NCI-H748 (cell line): ENCODE measurements at regions not wholly inside any gene's neighbourhood (a gene's known extent, or its start where the extent isn't known, plus 50 kb on each side); places are given as distances from the start of the nearest gene placed in this dataset.
"Not testable (repeated sequence)": the region's sequence is repeated elsewhere in the genome, so short reads cannot be mapped to it uniquely, and the experiment has no call there.

Source experiments
- DNase-seq: peaks from one replicate; lab custom pipeline; 2025; ENCODE audit not compliant: unreplicated experiment; lab: John Stamatoyannopoulos, UW

DNA sequence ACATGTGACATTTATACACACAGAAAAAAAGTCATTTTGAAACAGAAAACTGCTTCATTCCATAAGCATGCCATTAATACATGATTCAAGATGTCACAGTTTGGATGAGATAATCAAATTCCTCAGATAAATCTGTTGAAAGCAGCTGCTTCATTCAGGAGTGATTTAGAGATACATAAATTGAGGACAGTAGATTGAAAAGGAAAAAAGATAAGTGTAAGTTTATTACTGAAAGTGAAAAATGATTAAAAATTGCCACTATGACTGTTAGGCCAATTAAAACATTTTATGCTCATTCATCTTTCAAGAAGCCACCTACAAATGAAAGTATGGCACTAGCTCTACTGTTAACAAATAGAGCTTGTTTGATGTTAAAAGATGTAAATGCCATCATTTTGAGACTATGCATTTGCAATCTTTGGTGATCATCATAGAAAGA lies 136.9 kb upstream of the CDK6 start:
- DNase-seq, result no peak

DNA sequence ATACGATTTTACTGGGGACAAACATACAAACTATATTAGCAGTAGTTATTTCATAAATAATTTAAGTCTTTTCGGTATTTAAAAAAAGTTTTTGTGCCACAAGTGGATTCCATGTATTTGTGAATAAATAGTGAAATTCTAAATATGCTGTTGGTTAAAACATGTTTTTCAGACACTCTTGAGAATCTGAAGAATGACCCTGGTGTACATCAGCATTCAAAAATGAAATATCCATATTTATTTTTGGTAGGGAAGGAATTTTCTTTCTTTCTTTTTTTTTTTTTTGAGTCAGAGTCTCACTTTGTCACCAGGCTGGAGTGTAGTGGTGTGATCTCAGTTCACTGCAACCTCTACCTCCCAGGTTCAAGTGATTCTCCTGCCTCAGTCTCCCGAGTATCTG lies 136.1 kb upstream of the CDK6 start:
- no peak for DNase-seq

DNA sequence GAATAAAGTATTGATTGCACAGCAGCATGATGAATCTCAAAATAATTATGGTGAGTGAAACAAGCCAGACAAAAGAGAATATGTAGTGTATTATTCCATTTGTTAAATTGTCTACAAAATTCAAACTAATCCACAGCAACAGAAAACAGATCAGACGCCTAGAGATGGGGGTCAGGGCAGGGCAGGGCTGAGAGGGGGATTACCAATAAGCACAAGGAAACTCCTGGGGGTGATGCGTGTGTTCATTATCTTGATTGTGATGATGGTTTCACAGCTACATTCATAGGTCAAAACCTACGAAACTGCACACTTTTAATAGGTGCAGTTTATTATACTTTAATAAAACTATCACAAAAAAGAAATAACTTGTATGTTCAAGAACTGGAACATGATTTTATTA lies 132.7 kb upstream of the CDK6 start:
- DNase-seq, result no peak

DNA sequence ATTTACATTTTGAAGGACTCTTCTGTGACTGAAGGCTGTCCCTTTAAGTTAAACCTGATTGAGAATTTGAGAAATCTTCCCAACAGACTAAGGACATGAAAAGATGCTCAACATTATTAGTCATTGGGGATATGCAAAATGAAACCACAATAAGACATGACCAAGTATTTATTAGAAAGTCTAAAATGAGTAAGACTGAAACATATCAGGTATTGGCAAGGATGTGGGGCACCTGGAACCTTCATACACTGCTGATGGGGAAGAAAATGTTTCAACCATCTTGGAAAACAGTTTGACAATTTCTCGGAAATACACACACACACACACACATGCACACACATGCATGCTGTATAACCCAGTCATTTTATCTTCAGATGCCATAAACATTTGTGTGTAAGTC lies 132.1 kb upstream of the CDK6 start:
- no peak for DNase-seq

DNA sequence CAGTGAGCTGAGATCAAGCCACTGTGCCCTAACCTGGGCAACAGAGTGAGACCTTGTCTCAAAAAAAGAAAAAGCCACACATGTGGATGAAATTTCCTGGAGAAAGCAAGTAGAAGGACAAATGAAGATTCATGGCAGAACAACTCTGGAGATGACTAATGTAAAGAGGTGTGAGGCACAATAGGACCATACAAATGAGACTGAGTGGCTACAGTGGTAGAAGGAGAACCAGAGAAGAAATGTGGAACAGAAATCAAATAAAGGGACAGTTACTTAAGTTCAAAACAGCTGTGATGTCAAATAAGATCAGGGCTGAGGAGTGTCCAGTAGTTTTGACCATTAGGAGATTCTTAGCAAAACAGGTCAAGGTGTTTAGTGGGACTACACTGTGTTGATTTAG lies 130.9 kb upstream of the CDK6 start:
- no peak for DNase-seq

DNA sequence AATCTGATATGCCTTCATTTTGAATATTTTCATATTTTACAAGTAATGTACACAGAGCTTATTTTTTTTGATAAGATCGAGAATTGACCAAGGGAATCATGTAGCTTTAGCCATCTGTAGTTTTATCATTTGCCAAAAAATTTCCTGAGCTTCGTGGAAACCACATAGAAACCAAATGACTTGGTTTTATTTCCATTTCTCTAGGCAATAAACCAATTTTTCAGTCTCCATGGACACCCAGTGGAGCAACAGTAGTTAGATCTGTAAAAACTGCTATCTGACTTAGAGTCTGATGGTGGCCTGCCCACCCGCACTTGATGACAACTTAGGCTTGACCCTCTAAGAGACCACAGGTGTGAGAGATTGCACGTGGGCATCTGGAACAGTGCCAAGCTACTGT lies 127.8 kb upstream of the CDK6 start:
- no peak for DNase-seq

DNA sequence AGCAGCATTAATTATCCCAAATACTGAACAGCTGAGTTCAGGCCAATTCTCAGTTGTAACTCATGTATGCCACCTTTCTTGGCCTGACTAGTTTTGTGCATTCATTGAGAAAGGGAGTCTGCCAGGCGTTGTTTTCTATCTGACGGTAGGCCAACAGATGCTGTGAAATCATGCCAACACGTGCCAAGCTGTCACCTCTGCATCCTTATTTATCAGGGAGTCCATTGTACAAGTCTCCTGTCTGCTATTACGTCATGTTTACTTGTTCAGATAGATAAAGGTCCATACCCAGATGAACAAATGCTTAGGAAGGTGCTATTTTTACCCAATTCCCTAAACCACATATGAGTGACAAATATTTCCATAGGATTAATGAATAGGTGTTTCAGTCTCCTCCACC lies 127.2 kb upstream of the CDK6 start:
- peak; percentile 6 for DNase-seq

DNA sequence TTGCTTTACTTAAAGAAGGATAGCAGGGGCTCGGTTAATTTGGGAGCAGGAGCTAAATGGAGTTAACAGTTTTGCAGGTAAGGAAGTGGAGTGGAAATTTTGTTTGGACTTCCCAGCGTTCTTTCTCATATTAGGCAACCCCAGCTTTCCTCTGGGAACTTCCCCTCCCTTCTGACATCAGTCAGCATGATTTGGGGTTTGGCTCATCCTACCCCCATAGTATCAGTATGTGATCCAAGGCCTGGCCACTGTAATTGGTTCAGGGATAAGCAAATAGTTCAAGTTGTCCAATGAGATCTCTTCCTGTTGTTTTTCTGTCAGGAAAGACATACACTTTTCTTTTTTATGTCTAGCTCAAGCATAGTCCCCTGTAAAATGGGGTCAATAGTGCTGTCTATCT lies 125.6 kb upstream of the CDK6 start:
- no peak for DNase-seq

DNA sequence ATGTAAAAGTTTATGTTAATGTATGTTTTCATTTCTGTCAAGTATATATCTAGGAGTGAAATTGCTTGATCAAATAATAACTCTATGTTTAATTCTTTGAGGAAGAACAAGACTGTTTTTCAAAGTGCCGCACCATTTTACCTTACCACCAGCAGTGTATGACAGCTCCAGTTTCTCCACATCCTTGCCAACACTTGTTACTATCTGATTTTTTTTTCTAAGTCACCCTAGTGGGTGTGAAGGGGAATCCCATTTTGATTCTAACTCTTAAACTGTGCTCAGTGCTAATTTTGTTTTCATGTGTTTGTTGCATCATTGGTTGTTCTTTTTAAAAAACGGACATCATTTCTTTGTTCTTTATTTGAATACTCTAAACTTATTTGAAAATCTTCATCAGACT lies 120.2 kb upstream of the CDK6 start:
- no peak for DNase-seq

DNA sequence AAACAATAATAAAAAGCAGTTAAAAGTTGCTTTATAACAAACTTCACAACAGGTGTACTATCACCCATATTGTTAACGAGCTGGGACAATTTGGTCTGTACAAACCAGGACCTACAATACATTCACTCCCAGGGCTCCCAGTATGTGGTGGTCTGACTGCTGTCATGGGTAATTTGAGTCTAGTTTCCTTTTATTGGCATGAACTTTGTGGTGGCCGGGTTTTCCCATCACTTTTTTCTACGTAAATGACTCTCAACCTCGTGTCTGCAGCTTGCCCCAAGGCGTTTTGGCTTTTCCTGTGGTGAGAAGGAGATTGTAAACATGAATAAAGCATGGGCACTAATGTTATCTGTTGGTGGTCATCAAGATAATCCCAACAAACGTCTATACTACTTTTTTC lies 118.7 kb upstream of the CDK6 start:
- DNase-seq, result no peak

DNA sequence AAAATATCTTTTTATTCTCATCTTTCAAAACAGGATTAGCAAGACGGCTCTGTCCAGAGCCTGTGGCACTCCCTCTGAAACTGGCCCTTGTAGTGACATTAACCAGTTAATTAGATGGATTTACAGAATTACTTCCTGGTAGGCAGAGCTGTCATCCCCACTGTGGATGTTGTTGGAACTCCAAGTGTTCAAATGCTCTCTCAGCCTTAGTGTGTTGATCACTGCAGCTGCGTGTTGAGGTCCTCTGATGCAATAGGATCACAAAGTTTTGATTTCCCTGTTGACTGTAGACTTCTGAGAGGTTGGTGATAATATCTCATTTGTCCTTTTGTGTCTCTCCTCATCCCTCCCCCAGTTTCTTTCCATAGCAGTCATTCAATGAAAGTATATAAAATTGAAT lies 117.3 kb upstream of the CDK6 start:
- DNase-seq, result peak; percentile 37

DNA sequence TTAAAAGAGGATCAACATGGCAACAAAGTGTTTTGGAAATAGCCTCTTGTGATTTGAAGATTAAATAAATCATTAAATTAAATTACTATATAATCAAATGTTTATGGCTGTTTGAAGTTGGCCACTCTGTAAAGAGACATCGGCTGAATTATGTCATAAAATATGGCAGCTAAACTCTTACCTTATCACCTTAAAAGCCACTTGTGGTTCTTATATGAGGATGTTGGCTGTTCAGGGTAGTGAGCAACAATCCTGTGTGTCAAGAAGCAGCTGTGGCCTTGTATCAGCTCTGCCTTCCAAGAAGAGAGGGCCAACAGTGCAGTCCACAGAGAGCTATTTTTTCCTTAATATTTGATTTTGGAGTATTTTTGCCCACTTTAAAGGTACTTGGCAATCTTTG lies 113.4 kb upstream of the CDK6 start:
- peak; percentile 24 for DNase-seq

DNA sequence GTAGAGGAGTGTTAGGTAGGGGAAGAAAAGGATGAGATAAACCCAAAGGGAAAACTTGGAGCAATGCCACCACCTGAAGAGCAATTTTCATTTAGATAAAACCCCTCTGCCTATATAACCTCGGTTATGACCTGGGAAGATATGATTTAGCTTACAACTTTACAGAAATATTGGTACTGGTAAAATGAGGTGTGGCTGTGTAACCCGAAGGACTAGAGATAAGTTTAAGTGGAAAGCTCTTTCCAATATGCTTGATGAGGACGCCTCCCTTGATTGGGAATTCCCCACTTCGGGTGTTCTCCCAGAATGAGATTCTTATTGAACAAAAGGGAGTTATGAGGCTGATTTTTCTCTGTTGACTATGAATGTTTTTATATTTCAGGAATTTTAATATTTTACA lies 109.5 kb upstream of the CDK6 start:
- DNase-seq, result no peak

DNA sequence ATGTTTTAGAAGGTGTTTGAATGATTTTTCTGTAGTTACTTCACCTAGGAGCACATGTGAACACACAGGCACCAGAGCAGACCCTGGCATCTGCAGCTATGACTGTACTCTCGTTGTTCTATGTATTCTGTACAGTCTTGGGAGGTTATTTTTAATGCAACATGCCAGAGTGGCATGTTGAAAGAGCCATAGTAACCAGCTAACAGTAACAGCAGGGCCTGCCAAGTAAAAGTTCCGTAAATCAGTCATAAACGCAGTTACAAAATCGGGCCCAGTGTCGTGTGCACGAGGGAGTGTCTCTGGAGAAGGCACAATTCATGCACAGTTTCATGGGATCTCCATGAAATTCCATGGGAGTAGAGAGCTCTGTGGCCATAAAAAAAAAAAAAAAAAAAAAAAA lies 108.3 kb upstream of the CDK6 start:
- DNase-seq, result no peak

DNA sequence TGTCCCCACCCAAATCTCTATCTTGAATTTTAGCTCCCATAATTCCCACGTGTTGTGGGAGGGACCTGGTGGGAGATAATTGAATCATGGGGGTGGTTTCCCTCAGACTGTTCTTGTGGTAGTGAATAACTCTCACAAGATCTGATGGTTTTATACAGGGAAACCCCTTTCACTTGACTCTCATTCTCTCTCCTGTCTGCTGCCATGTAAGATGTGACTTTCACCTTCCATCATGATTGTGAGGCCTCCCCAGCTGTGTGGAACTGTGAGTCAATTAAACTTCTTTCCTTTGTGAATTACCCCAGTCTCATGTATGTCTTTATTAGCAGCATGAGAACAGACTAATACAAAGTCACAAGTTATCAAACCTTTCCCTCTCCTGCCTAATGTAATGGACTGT lies 106.3 kb upstream of the CDK6 start:
- not testable (repeated sequence) for DNase-seq

DNA sequence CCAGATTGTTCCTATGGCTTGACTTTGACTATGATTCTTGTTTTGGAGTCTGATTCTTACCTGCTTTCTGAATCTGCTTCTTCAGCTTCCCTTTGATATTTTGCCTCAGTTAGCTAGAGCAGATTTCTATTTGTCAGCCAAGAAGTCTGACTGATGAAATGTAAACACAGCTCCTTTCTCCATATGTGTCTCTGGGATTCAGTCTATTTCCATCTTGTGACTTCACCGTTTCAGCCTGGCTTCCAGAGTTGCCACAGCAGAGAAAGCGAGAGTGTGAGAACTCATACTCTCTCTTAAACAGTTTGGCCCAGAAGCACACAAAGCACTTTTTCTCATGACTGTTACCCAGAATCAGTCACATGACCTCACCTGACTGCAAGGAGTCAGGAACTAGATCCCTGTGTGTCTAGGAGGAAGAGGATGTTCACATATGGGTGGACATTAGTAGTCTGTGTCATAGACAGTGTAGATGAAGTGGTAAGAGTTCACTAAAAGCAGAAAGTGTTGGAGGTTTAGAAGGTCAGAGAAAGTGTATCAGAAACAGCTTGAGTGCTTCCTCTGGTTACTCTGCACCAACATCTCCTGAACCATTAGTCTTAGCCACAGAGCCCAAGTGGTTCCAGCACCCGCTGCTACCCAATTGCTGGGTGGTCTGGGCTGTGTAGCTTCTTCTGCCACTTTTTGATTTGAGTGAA lies 103.4 kb upstream of the CDK6 start:
- no peak for DNase-seq

DNA sequence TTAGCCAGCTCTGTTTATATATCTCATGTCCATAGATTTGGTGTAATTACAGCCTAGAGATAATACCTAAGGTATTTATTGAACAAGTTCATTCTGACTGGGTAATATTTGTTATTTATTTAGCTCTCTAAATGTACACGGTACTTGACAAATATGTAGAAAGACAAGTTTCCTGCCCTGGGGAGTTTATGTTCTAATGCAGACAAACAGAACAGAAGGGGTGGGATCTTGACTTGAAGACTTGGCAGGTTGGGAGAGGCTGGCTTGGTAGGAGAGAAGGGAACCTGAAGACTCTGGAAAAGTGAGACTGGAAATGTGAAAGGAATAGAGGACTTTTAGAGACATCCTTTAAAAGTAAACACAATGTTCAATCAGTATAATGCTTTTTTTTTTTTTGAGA lies 97.7 kb upstream of the CDK6 start:
- no peak for DNase-seq

DNA sequence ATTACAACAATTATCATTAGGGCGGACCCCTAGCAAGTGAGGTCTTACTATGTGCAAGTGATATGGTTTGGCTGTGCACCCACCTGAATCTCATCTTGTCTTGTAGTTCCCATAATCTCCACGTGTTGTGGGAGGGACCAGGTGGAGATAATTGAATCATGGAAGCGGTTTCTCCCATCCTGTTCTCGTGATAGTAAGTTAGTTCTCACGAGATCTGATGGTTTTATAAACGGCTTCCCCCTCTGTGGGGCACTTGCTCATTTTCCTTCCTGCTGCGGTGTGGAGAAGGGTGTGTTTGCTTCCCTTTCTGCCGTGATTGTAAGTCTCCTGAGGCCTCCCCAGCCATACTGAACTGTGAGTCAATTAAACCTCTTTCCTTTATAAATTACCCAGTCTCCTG lies 96.1 kb upstream of the CDK6 start:
- DNase-seq, result no peak

DNA sequence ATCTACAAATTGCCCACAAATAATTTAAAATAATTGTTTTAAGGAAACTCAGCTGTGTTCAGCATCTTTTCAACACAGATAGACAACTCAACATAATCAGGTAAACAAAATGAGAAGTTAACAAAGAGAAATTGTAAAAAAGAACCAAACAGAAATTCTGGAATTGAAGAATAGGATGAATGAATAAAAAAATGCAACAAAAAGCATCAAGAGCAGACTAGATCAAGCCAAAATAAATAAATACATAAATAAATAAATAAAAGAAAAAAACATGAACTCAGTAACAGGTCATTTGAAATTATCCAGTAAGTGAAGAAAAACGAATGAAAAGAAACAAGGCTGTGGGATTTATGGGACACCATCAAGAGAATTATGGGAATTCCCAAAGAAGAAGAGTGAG lies 94.0 kb upstream of the CDK6 start:
- no peak for DNase-seq

DNA sequence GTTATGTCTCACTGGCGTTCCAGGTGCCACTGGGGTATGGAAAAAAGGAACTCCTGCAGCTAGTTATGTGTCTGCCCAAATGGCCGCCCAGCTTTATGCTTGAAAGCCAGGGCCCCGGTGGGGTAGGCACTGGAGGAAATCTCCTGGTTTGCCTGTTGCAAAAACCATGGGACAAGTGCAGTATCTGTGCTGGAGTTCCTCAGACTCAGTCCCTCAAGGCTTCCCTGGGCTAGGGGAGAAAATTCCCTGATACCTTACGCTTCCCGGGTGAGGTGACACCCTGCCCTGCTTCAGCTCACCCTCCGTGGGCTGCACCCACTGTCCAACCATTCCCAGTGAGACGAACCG lies 90.3 kb upstream of the CDK6 start:
- no peak for DNase-seq

DNA sequence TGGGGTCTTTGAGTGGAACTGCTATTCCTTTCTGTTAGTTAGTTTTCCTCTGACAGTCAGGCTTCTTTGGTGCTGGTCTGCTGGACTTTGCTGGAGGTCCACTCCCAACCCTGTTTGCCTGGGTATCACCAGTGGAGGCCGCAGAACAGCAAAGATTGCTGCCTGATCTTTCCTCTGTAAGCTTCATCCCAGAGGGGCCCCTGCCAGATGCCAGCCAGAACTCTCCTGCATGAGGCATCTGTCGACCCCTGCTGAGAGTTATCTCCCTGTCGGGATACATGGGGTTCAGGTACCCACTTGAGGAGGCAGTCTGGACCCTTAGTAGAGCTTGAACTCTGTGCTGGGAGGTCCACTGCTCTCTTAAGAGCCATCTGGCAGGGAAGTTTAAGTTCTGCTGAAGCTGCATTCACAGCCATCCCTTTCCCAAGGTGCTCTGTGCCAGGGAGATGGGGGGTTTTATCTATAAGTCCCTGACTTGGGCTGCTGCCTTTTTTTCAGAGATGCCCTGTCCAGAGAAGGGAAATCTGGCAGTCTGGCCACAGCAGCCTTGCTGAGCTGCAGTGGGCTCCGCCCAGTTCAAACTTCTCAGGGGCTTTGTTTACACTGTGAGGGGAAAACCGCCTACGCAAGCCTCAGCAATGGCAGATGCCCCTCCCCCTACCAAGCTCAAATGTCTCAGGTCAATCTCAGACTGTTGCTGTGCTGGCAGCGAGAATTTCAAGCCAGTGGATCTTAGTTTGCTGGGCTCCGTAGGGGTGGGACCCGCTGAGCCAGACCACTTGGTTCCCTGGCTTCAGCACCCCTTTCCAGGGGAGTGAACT lies 89.7 kb upstream of the CDK6 start:
- peak; percentile 74 for DNase-seq

DNA sequence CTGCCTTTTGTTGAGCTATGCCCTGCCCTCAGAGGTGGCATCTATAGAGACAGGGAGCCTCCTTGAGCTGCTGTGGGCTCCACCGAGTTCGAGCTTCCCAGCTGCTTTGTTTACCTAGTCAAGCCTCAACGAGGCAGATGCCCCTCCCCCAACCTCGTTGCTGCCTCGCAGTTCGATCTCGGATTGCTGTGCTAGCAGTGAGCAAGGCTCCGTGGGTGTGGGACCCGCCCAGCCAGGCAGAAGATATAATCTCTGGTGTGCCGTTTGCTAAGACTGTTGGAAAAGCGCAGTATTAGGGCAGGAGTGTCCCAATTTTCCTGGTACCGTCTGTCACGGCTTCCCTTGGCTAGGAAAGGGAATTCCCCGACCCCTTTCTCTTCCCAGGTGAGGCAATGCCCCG lies 88.4 kb upstream of the CDK6 start:
- DNase-seq, result peak; percentile 45

DNA sequence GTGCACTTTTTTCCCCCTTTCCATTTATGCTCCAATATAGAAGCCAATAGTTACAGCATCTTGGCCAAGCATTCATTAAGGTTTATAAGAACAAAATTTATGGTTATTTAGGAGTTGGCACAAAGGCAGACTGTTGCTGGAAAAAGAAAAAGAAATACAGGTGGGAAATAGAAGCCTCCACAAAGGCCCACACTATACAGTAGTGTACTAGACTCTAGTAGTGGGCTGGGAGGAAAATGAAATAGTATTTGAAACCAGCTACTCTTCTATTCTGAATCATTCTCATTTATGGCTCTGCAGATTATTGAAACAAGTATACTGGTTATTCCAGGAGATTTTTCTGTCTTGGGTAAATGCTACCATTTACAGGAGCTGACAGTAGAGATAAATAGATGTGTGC lies 80.9 kb upstream of the CDK6 start:
- DNase-seq, result no peak
